ENCODE measurements at regions not wholly inside any gene's neighbourhood (a gene's known extent, or its start where the extent isn't known, plus 50 kb on each side); places are given as distances from the start of the nearest gene placed in this dataset.

- Histone ChIP-seq H3K4me1 (peaks cover 3 to 54% (median 29%) of the 10 kb centered on the region in 12 donors), H3K9me3 (no peaks in the 10 kb centered on the region), H3K27me3 (no peaks in the 10 kb centered on the region), H3K4me3 (no peak overlapping the region), H3K27ac (peak overlapping the region in 5 of 12 donors; percentile 50 to 93 (median 80)), H3K36me3 (no peaks in the 10 kb centered on the region)
- 94 to 97% (median 96%) methylated on average over 5 of the region's 5 CpGs for WGBS, 4 donors
- intact Hi-C loops (cut with DNase I): loop anchor here (5.0 to 10.0 kb wide), 8 partner anchors 224 to 496 kb away; partner anchors contain the start of genes MEOX2 (in 3 of the 10) and AGMO (in 1 of the 10)
- DNase-seq (no peak), ATAC-seq (no peak)
- TF ChIP-seq CTCF (IDR thresholded peaks at IDR 0.05) (no peak), POLR2A (IDR thresholded peaks at IDR 0.05) (no peak)
These were observed 360.3 kb downstream of the CRPPA start for GRCh38 chr7:16061011-16061410.

- intact Hi-C loops (cut with DNase I): loop anchor here (5.0 to 10.0 kb wide), 8 partner anchors 223 to 496 kb away; partner anchors contain the start of genes MEOX2 (in 3 of the 10) and AGMO (in 1 of the 10)
- TF ChIP-seq POLR2A (IDR thresholded peaks at IDR 0.05) (no peak), CTCF (IDR thresholded peaks at IDR 0.05) (no peak)
- no peaks in the 10 kb centered on the region for H3K9me3 ChIP-seq
- H3K4me1 ChIP-seq: peaks cover 3 to 49% (median 25%) of the 10 kb centered on the region in 12 donors
- no peak overlapping the region for H3K27ac ChIP-seq
- H3K4me3 ChIP-seq: no peak overlapping the region
- H3K36me3 ChIP-seq: no peaks in the 10 kb centered on the region
- DNase-seq (no peak), ATAC-seq (no peak)
- no peaks in the 10 kb centered on the region for H3K27me3 ChIP-seq
These were observed 360.8 kb downstream of the CRPPA start for GRCh38 chr7:16060502-16060901.

DNA sequence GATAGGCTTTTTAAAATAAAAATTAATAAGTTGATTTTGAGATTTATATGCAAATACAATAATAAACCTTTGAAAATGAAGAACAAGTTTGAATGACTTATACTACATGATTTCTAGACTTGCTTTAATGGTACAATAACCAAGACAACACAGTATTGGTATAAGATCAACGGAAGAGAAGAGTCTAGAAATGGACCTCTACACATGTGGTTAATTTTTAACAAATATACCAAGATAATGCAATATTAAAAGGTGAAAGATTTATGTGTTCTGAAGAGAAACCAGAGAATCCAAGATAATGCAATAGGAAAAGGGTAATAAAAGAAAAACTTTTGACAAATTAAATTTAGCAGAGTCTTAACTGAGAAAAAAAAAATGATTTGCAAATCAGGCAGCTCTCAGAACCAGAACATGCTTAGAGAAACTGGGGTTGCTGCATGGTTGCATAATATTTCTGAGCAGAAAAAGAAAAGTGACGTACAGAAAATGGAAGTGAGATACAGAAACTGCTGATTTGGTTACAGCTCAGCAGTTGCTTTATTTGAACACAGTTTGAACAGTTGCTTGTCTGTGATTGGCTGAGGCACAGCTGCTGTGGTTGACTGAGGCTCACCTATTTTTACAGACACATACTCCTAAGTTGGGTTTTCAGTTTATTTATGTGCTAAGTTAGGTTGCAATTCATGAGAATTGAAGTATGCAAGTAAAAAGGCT is 365.9 kb downstream of the CRPPA start:
- intact Hi-C loops (cut with DNase I): loop anchor here in 1 of 10 donors (10.0 kb wide), 1 partner anchor 1341 kb away; no protein-coding TSS in a partner anchor
- no peak for TF ChIP-seq POLR2A (IDR thresholded peaks at IDR 0.05)
- TF ChIP-seq CTCF (IDR thresholded peaks at IDR 0.05): no peak

DNA sequence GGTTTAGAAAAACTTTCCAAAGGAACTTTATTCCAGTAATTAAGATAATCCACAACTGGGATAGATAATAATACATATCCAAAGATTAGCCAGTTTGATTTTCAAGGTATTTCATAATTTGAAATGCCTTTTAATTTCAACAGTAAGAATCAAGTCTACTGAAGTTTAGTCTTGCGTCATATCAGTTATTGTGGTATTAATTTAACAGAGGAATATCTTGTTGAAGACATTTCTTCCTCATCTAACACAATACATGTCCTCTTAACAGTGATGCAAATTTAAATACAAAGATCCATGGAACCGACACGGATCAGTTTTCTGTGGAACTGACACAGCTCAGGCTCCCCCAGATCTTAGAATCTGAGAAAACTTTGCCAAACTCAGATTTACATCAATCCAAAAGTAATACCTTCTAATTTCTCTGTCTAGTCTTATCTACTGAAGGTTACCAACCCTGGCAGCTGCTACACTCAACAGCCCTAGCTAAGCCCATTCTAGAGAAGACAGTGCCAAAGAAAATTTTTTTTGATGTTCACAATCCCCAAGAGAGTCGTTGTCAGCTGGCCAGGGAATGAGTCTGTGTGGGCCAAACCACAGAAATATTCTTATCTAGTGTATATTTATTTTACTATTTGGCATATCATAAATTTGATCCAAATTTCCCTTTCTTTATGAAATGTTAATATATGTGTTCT is 365.2 kb upstream of the MEOX2 start:
- DNase-seq (peak in 1 of 5 donors; percentile 18), ATAC-seq (peak in 1 of 4 donors; percentile 43)
- Histone ChIP-seq H3K9me3 (no peaks in the 10 kb centered on the region), H3K36me3 (no peaks in the 10 kb centered on the region), H3K27me3 (no peaks in the 10 kb centered on the region), H3K4me3 (no peak overlapping the region), H3K4me1 (peaks cover 0 to 17% (median 5%) of the 10 kb centered on the region in 12 donors), H3K27ac (no peak overlapping the region)
- no peak for TF ChIP-seq CTCF (IDR thresholded peaks at IDR 0.05)
- WGBS, 4 donors: 58 to 71% (median 67%) methylated on average over 4 of the region's 4 CpGs
- intact Hi-C loops (cut with DNase I): loop anchor here in 1 of 10 donors (10.0 kb wide), 1 partner anchor 1337 kb away; no protein-coding TSS in a partner anchor

More for the DNA sequence above, 365.9 kb downstream of the CRPPA start:
- Histone ChIP-seq H3K27me3 (no peaks in the 10 kb centered on the region), H3K36me3 (no peaks in the 10 kb centered on the region), H3K27ac (peak overlapping the region in 1 of 12 donors; percentile 15), H3K4me3 (no peak overlapping the region), H3K9me3 (no peaks in the 10 kb centered on the region), H3K4me1 (peaks cover 0 to 17% (median 5%) of the 10 kb centered on the region in 12 donors)
- WGBS, 4 donors: 87 to 90% (median 89%) methylated on average over 2 of the region's 2 CpGs
- peak in 2 of 4 donors; percentile 38 to 39 for ATAC-seq
- DNase-seq: no peak
